Subcutaneous abdominal adipose tissue (tissue), 5 donors: ENCODE measurements at regions not wholly inside any gene's neighbourhood (a gene's known extent, or its start where the extent isn't known, plus 50 kb on each side); places are given as distances from the start of the nearest gene placed in this dataset.

Source experiments
- H3K27ac ChIP-seq: one replicate; pipeline ENCODE4 v1.7.0; 2013; ENCODE audit warnings: low read depth, mild to moderate bottlenecking, inconsistent platforms, low read length, moderate library complexity
- H3K27me3 ChIP-seq, 5 donors: one replicate each; pipeline ENCODE4 v1.7.0; 2013; ENCODE audit warnings: low read length in 5 of 5, inconsistent platforms in 1 of 5; ENCODE audit not compliant: control insufficient read depth in 5 of 5, insufficient read depth in 4 of 5
- H3K36me3 ChIP-seq, 5 donors: one replicate each; pipeline ENCODE4 v1.7.0; 2013; ENCODE audit warnings: low read length in 5 of 5; ENCODE audit not compliant: control insufficient read depth in 5 of 5, insufficient read depth in 5 of 5
- H3K4me1 ChIP-seq, 5 donors: one replicate each; pipeline ENCODE4 v1.7.0; 2013; ENCODE audit warnings: low read length in 5 of 5, mild to moderate bottlenecking in 3 of 5, moderate library complexity in 1 of 5; ENCODE audit not compliant: control insufficient read depth in 5 of 5, insufficient read depth in 5 of 5
- H3K4me3 ChIP-seq, 5 donors: one replicate each; pipeline ENCODE4 v1.7.0; 2013; ENCODE audit warnings: low read length in 5 of 5, low read depth in 1 of 5
- H3K9ac ChIP-seq, 5 donors: one replicate each; pipeline ENCODE4 v1.7.0; 2013; ENCODE audit warnings: low read length in 5 of 5, mild to moderate bottlenecking in 4 of 5, moderate library complexity in 3 of 5
- H3K9me3 ChIP-seq, 5 donors: one replicate each; pipeline ENCODE4 v1.7.0; 2013; ENCODE audit warnings: low read length in 5 of 5; ENCODE audit not compliant: control insufficient read depth in 5 of 5
- donor health status: healthy.
- donor health status: healthy.
- donor health status: healthy.
- donor health status: healthy.
- donor health status: healthy.

DNA sequence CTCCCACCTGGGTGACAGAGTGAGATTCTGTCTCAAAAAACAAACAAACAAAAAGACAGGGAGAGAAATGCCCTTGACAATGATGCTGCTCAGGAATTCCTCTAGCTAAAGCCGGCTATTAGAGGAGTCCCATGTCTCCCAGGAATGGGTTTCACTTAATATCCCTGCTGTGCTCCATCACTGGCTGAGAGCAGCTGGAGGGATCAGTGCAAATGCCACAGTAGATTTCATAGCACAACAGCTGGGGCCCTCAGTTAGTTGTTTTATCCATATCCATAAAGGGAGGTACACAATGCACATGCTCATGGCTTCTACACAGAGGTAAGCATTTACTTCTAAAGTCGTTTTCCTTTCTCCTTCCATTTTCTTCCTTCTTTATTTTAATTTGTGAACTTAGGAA is 742.0 kb upstream of the POU3F2 start:
- Histone ChIP-seq H3K9ac (no peak overlapping the region), H3K9me3 (no peaks in the 10 kb centered on the region), H3K36me3 (no peaks in the 10 kb centered on the region), H3K27ac (no peak overlapping the region), H3K4me3 (no peak overlapping the region), H3K4me1 (no peaks in the 10 kb centered on the region), H3K27me3 (no peaks in the 10 kb centered on the region)

GRCh38 chr6:98094696-98095095 is 739.7 kb upstream of the POU3F2 start:
- H3K36me3 ChIP-seq, result no peaks in the 10 kb centered on the region
- H3K27me3 ChIP-seq, result no peaks in the 10 kb centered on the region
- H3K4me3 ChIP-seq, result no peak overlapping the region
- H3K9me3 ChIP-seq, result no peaks in the 10 kb centered on the region
- H3K27ac ChIP-seq, result no peak overlapping the region
- no peaks in the 10 kb centered on the region for H3K4me1 ChIP-seq
- no peak overlapping the region for H3K9ac ChIP-seq

DNA sequence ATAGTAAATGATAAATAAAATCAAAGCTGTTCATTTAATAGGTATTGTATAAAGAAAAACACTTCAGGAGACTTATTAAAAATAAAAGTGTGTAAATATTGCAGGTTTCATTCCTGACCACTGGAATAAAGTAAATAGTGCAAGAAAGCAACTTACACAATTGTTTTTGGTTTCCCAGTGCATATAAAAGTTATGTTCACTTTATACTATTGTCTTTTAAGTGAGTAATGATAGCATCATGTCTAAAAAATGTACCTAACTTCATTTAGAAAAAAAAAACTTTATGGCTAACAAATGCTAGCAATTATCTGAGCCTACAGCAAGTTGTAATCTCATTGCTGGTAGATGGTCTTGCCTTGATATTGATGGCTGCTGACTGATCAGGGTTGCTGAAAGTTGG is 726.6 kb upstream of the POU3F2 start:
- H3K36me3 ChIP-seq, result no peaks in the 10 kb centered on the region
- peaks cover 0 to 5% (median 0%) of the 10 kb centered on the region in 5 donors for H3K9me3 ChIP-seq
- H3K27me3 ChIP-seq, result no peaks in the 10 kb centered on the region
- H3K4me1 ChIP-seq, result no peaks in the 10 kb centered on the region
- no peak overlapping the region for H3K4me3 ChIP-seq
- no peak overlapping the region for H3K9ac ChIP-seq
- H3K27ac ChIP-seq, result no peak overlapping the region

DNA sequence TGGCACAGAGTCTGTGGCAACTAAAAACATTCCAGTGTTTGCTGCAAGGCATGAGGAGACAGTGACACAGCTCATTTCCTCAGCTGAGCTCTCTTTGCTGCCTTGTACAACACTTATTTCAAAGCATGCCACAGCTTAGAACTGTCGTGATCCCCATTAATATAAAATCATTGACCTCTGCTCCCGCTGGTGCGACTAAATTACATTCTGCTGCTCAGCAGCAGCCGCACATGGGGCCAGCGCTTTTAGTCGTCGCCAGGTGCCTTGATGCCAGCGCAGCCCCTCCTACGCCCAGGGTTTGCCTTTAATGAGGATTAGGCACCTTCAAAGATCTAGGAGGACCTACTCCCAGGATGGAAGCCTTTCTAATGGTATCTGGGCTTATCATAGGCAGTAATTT is 717.9 kb upstream of the POU3F2 start:
- Histone ChIP-seq H3K27ac (no peak overlapping the region), H3K36me3 (no peaks in the 10 kb centered on the region), H3K27me3 (no peaks in the 10 kb centered on the region)

DNA sequence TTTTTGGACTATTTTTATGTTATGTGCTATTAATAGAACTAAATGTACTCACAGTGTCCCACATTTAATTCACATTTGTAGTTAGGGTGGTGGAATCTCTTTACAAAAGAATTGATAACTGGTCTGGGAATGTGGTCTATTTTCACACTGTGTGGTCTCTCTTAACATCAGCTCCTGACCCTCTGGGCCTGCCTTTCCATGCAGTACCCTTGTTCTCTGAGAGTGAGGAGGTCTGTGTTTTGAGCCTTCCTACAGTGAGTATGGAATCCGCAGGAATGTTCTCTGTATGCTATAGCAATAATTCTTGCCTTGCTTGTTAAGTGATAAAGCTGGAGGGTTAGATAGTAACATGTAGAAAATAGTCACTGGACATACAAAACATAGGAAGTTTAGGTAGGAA is 717.3 kb upstream of the POU3F2 start:
- no peaks in the 10 kb centered on the region for H3K27me3 ChIP-seq
- H3K4me3 ChIP-seq, result no peak overlapping the region
- H3K27ac ChIP-seq, result no peak overlapping the region
- H3K9me3 ChIP-seq, result no peaks in the 10 kb centered on the region
- no peaks in the 10 kb centered on the region for H3K36me3 ChIP-seq
- no peaks in the 10 kb centered on the region for H3K4me1 ChIP-seq
- no peak overlapping the region for H3K9ac ChIP-seq

More for the DNA sequence above, 717.9 kb upstream of the POU3F2 start:
- Histone ChIP-seq H3K9me3 (no peaks in the 10 kb centered on the region), H3K4me3 (no peak overlapping the region), H3K9ac (no peak overlapping the region), H3K4me1 (no peaks in the 10 kb centered on the region)

DNA sequence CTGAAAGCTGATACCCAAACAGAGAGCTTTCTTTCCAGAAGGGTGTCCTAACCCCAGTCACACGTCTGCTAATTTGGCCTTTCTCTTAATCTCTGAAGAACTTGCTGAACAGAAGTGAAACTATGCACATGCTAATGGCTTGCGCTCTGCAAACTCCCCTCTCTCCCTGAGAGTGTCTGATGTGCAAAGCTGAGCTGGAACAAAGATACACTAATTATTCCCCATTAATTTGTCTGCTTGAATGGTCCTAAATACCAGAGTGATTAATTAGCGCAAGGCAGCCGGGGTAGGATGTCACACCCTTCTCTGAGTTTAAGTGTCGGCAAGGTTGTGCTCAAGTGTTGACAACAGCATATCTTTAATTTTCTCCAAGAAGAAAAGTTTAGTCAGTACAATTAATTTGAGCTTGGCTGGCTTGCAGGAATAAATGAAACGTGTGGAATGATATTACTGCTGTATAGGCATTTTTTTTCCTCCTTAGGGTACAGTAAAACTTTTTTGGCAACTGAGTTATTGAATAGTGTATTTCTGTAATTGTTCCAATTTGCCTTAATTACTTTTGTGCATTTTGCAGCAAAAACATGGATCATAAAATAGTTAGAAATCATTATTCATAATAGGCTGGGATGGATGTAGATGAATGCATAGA is 715.9 kb upstream of the POU3F2 start:
- Histone ChIP-seq H3K27ac (no peak overlapping the region), H3K27me3 (no peaks in the 10 kb centered on the region), H3K9ac (no peak overlapping the region), H3K9me3 (no peaks in the 10 kb centered on the region), H3K4me3 (no peak overlapping the region), H3K4me1 (no peaks in the 10 kb centered on the region), H3K36me3 (no peaks in the 10 kb centered on the region)

DNA sequence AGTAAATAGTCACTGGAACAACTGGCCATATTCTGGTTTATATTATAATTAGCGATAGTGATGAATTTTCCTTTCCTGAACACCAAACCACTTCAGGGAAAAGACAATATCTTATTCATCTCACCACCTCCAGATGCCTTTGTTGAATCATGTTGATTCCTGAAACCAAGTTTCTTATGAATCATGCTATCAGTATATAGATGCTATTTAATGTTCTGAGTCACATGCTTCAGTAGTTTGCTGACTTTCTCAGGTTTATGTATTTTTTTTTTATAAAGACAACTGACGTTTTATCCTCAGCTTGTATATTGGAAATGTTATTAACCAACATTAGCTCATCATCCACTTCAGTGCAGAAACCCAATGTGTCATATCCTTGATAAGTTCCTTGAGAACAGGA is 710.2 kb upstream of the POU3F2 start:
- Histone ChIP-seq H3K27me3 (no peaks in the 10 kb centered on the region), H3K4me1 (no peaks in the 10 kb centered on the region), H3K9ac (no peak overlapping the region), H3K4me3 (no peak overlapping the region), H3K9me3 (no peaks in the 10 kb centered on the region), H3K36me3 (no peaks in the 10 kb centered on the region), H3K27ac (no peak overlapping the region)

- no peak overlapping the region for H3K9ac ChIP-seq
- no peaks in the 10 kb centered on the region for H3K9me3 ChIP-seq
- H3K4me3 ChIP-seq, result no peak overlapping the region
- H3K27me3 ChIP-seq, result no peaks in the 10 kb centered on the region
- H3K27ac ChIP-seq, result no peak overlapping the region
- no peaks in the 10 kb centered on the region for H3K36me3 ChIP-seq
- H3K4me1 ChIP-seq, result no peaks in the 10 kb centered on the region
These were observed 702.9 kb upstream of the POU3F2 start for GRCh38 chr6:98131290-98131990.

- Histone ChIP-seq H3K4me1 (no peaks in the 10 kb centered on the region), H3K4me3 (no peak overlapping the region), H3K9ac (no peak overlapping the region)
These were observed 698.0 kb upstream of the POU3F2 start for GRCh38 chr6:98136333-98136732.

DNA sequence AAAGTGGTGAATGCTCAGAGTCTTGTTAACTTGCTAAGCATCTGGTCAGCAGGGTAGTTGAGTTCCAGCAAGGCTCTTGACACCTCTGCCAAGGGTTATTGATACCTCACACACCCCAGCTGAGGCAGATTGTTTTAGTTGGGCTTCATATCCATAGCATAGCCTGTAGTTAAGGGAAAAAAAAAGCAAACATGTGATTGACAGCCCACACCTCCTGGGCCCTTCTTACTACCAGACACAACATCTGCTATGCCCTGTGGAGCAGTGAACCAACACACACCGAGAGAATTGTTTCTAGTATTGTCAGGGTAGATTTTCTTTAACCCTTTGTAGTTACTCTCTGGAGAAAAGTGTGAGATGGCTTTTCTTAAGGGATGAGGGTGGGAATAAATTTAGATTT is 697.0 kb upstream of the POU3F2 start:
- H3K36me3 ChIP-seq, result no peaks in the 10 kb centered on the region
- H3K4me1 ChIP-seq, result no peaks in the 10 kb centered on the region
- H3K9ac ChIP-seq, result no peak overlapping the region
- no peak overlapping the region for H3K4me3 ChIP-seq
- no peak overlapping the region for H3K27ac ChIP-seq
- H3K27me3 ChIP-seq, result no peaks in the 10 kb centered on the region
- peaks cover 0 to 2% (median 0%) of the 10 kb centered on the region in 5 donors for H3K9me3 ChIP-seq

More at GRCh38 chr6:98136333-98136732, 698.0 kb upstream of the POU3F2 start:
- Histone ChIP-seq H3K27me3 (no peaks in the 10 kb centered on the region), H3K9me3 (no peaks in the 10 kb centered on the region), H3K36me3 (no peaks in the 10 kb centered on the region), H3K27ac (no peak overlapping the region)
